ENCODE measurements at regions not wholly inside any gene's neighbourhood (a gene's known extent, or its start where the extent isn't known, plus 50 kb on each side); places are given as distances from the start of the nearest gene placed in this dataset.

- Histone ChIP-seq H4K20me1 (ENCODE audit: control insufficient read depth, insufficient read depth, insufficient read length) (no peaks in the 10 kb centered on the region), H2BK120ac (ENCODE audit: low read depth, low read length, poor library complexity, severe bottlenecking) (no peak overlapping the region), H4K91ac (ENCODE audit: insufficient read length, low read depth, low read length) (no peak overlapping the region), H3K4me1 (ENCODE audit: insufficient read depth, low read length) (peaks cover 2% of the 10 kb centered on the region), H2BK20ac (ENCODE audit: low read depth, low read length, poor library complexity, severe bottlenecking) (no peak overlapping the region), H4K8ac (replicated peaks; ENCODE audit: insufficient read length, low read depth, low read length) (no peak overlapping the region), H2AK5ac (ENCODE audit: insufficient read length, low read length) (no peak overlapping the region), H3K27me3 (ENCODE audit: insufficient read depth, low read length) (no peaks in the 10 kb centered on the region), H3K79me1 (ENCODE audit: insufficient read depth, low read depth, low read length, poor library complexity, severe bottlenecking) (no peaks in the 10 kb centered on the region), H3K4ac (ENCODE audit: low read depth, low read length) (no peak overlapping the region), H2BK12ac (ENCODE audit: insufficient read length, low read depth, low read length) (no peak overlapping the region), H3T11ph (ENCODE audit: low read length) (no peak overlapping the region), H3K79me2 (ENCODE audit: insufficient read depth, low read length) (no peaks in the 10 kb centered on the region), H3K56ac (ENCODE audit: insufficient read length, low read depth, low read length) (no peak overlapping the region), H3K4me2 (ENCODE audit: insufficient read depth, insufficient read length, low read length) (no peak overlapping the region), H3K9ac (ENCODE audit: extremely low read depth, insufficient read length, low read length) (no peak overlapping the region), H3K27ac (ENCODE audit: insufficient read length, low read depth, low read length) (no peak overlapping the region), H3K23me2 (ENCODE audit: insufficient read length, low read depth, low read length, poor library complexity, severe bottlenecking) (no peaks in the 10 kb centered on the region), H3K18ac (ENCODE audit: insufficient read length, low read depth, low read length) (no peak overlapping the region), H3K14ac (ENCODE audit: insufficient read depth, low read length) (no peak overlapping the region), H2AFZ (ENCODE audit: low read length) (no peak overlapping the region), H2BK5ac (ENCODE audit: insufficient read length, low read length) (no peak overlapping the region), H3K23ac (ENCODE audit: insufficient read length, low read depth, low read length) (no peak overlapping the region), H2BK15ac (ENCODE audit: low read depth, low read length) (no peak overlapping the region), H3K9me3 (ENCODE audit: control insufficient read depth, low read depth, low read length) (no peaks in the 10 kb centered on the region), H4K5ac (ENCODE audit: insufficient read length, low read depth, low read length) (no peak overlapping the region)
- Mint-ChIP-seq H3K36me3 (ENCODE audit: insufficient read depth in 1 of 3, low read depth in 3 of 3) (no peaks in the 10 kb centered on the region), H3K27ac (no peak overlapping the region; a peak in 1 of 7 replicates), H3K4me3 (no peak overlapping the region), H3K4me1 (peaks cover 26 to 38% of the 10 kb centered on the region in 2 experiments), H3K27me3 (ENCODE audit: low read depth) (no peaks in the 10 kb centered on the region; the same call in 1 of the 2 replicates), H3K9me3 (no peaks in the 10 kb centered on the region; a peak in 1 of 5 replicates)
- no peak for DNase-seq
- TF ChIP-seq CTCF (conservative IDR thresholded peaks at IDR 0.05), result no peak
- WGBS (ENCODE audit: extremely low coverage, insufficient read length, low lambda C conversion rate), result no CpG with 5 or more reads among the region's 2 CpGs
Observed at GRCh38 chr12:98222135-98222534, 293.3 kb upstream of the TMPO start.

All from H9 (cell line).